H9 (cell line): ENCODE measurements at regions not wholly inside any gene's neighbourhood (a gene's known extent, or its start where the extent isn't known, plus 50 kb on each side); places are given as distances from the start of the nearest gene placed in this dataset.

Source experiments
- DNase-seq: peaks from one replicate; pipeline ENCODE4 v3.0.0-alpha.2; 2017
- H2AFZ ChIP-seq: one replicate; pipeline ENCODE4 v1.6.1; 2013; ENCODE audit warnings: mild to moderate bottlenecking, low read length, control low read depth, moderate library complexity
- H2AK5ac ChIP-seq: 2 replicates; pipeline ENCODE4 v1.6.1; 2013; ENCODE audit warnings: low read length, control low read depth, mixed read lengths; ENCODE audit not compliant: insufficient read length
- H2BK120ac ChIP-seq: one replicate; pipeline ENCODE4 v1.6.1; 2013; ENCODE audit warnings: low read depth, mild to moderate bottlenecking, low read length, control low read depth, inconsistent platforms; ENCODE audit not compliant: poor library complexity, severe bottlenecking
- H2BK12ac ChIP-seq: 2 replicates; pipeline ENCODE4 v1.6.1; 2013; ENCODE audit warnings: low read length, control low read depth, mixed read lengths, low read depth; ENCODE audit not compliant: insufficient read length
- H2BK15ac ChIP-seq: 2 replicates; pipeline ENCODE4 v1.6.1; 2013; ENCODE audit warnings: low read depth, low read length, control low read depth
- H2BK20ac ChIP-seq: one replicate; pipeline ENCODE4 v1.6.1; 2013; ENCODE audit warnings: low read depth, mild to moderate bottlenecking, low read length, control low read depth, inconsistent platforms; ENCODE audit not compliant: poor library complexity, severe bottlenecking
- H2BK5ac ChIP-seq: 2 replicates; pipeline ENCODE4 v1.6.1; 2013; ENCODE audit warnings: low read length, control low read depth, mixed read lengths; ENCODE audit not compliant: insufficient read length
- H3K14ac ChIP-seq: 2 replicates; pipeline ENCODE4 v1.6.1; 2013; ENCODE audit warnings: low read length, control low read depth; ENCODE audit not compliant: insufficient read depth
- H3K18ac ChIP-seq: 2 replicates; pipeline ENCODE4 v1.6.1; 2013; ENCODE audit warnings: low read depth, mild to moderate bottlenecking, mixed read lengths, low read length, control low read depth; ENCODE audit not compliant: insufficient read length
- H3K23ac ChIP-seq: 2 replicates; pipeline ENCODE4 v1.6.1; 2013; ENCODE audit warnings: low read length, control low read depth, mixed read lengths, low read depth; ENCODE audit not compliant: insufficient read length
- H3K23me2 ChIP-seq: 2 replicates; pipeline ENCODE4 v1.6.1; 2013; ENCODE audit warnings: low read depth, mild to moderate bottlenecking, mixed read lengths, low read length, control low read depth; ENCODE audit not compliant: insufficient read length, poor library complexity, severe bottlenecking
- H3K27ac ChIP-seq: 2 replicates; pipeline ENCODE4 v1.5.1; 2013; ENCODE audit warnings: low read length, control low read depth, mixed read lengths, low read depth; ENCODE audit not compliant: insufficient read length
- H3K27me3 ChIP-seq: 2 replicates; pipeline ENCODE4 v1.6.1; 2013; ENCODE audit warnings: low read length, control low read depth, inconsistent platforms; ENCODE audit not compliant: insufficient read depth
- H3K4ac ChIP-seq: 2 replicates; pipeline ENCODE4 v1.6.1; 2013; ENCODE audit warnings: low read depth, mild to moderate bottlenecking, control low read depth, inconsistent platforms, low read length, moderate library complexity
- H3K4me1 ChIP-seq: 2 replicates; pipeline ENCODE4 v1.6.1; 2013; ENCODE audit warnings: low read length, control low read depth, inconsistent platforms; ENCODE audit not compliant: insufficient read depth
- H3K4me2 ChIP-seq: 2 replicates; pipeline ENCODE4 v1.6.1; 2013; ENCODE audit warnings: low read length, control low read depth, mixed read lengths; ENCODE audit not compliant: insufficient read length, insufficient read depth
- H3K56ac ChIP-seq: 2 replicates; pipeline ENCODE4 v1.6.1; 2013; ENCODE audit warnings: low read depth, mild to moderate bottlenecking, mixed read lengths, low read length, control low read depth; ENCODE audit not compliant: insufficient read length
- H3K79me1 ChIP-seq: 2 replicates; pipeline ENCODE4 v1.6.1; 2013; ENCODE audit warnings: low read depth, mild to moderate bottlenecking, moderate library complexity, low read length, control low read depth, inconsistent platforms; ENCODE audit not compliant: insufficient read depth, poor library complexity, severe bottlenecking
- H3K79me2 ChIP-seq: 2 replicates; pipeline ENCODE4 v1.6.1; 2013; ENCODE audit warnings: low read length, control low read depth, inconsistent platforms; ENCODE audit not compliant: insufficient read depth
- H3K9ac ChIP-seq: 2 replicates; pipeline ENCODE4 v1.6.1; 2013; ENCODE audit warnings: low read length, control low read depth, mixed read lengths; ENCODE audit not compliant: insufficient read length; ENCODE audit errors: extremely low read depth
- H3K9me3 ChIP-seq: one replicate; pipeline ENCODE4 v1.6.1; 2013; ENCODE audit warnings: low read depth, low read length, inconsistent platforms; ENCODE audit not compliant: control insufficient read depth
- H3T11ph ChIP-seq: one replicate; pipeline ENCODE4 v1.6.1; 2013; ENCODE audit warnings: mild to moderate bottlenecking, low read length, control low read depth, inconsistent platforms
- H4K20me1 ChIP-seq: one replicate; pipeline ENCODE4 v1.6.1; 2013; ENCODE audit not compliant: control insufficient read depth, insufficient read length, insufficient read depth
- H4K5ac ChIP-seq: 2 replicates; pipeline ENCODE4 v1.6.1; 2013; ENCODE audit warnings: low read depth, mild to moderate bottlenecking, mixed read lengths, low read length, control low read depth; ENCODE audit not compliant: insufficient read length
- H4K8ac ChIP-seq: replicated peaks from 2 replicates; pipeline ENCODE4 v1.6.1; 2013; ENCODE audit warnings: low read length, control low read depth, mixed read lengths, low read depth; ENCODE audit not compliant: insufficient read length
- H4K91ac ChIP-seq: 2 replicates; pipeline ENCODE4 v1.6.1; 2013; ENCODE audit warnings: low read depth, mild to moderate bottlenecking, moderate library complexity, mixed read lengths, low read length, control low read depth; ENCODE audit not compliant: insufficient read length
- H3K27ac Mint-ChIP-seq, 3 experiments: 2 replicates in 2 of 3; 3 replicates in 1 of 3; pipeline ENCODE4 v1.8.0; 2020 to 2021; ENCODE audit warnings: mixed read lengths in 3 of 3, mild to moderate bottlenecking in 1 of 3, moderate library complexity in 1 of 3
- H3K27me3 Mint-ChIP-seq: 2 replicates; pipeline ENCODE4 v1.8.0; 2021; ENCODE audit warnings: low read depth, mild to moderate bottlenecking, moderate library complexity, mixed read lengths
- H3K36me3 Mint-ChIP-seq, 3 experiments: 2 replicates in 2 of 3; 3 replicates in 1 of 3; pipeline ENCODE4 v1.8.0; 2020 to 2021; ENCODE audit warnings: low read depth in 3 of 3, mixed read lengths in 3 of 3; ENCODE audit not compliant: insufficient read depth in 1 of 3
- H3K4me1 Mint-ChIP-seq, 2 experiments: 2 replicates each; pipeline ENCODE4 v1.8.0; 2020; ENCODE audit warnings: mixed read lengths in 2 of 2
- H3K4me3 Mint-ChIP-seq, 2 experiments: 2 replicates in 1 of 2; 3 replicates in 1 of 2; pipeline ENCODE4 v1.8.0; 2020 to 2021; ENCODE audit warnings: mild to moderate bottlenecking in 2 of 2, mixed read lengths in 2 of 2, moderate library complexity in 1 of 2
- H3K9me3 Mint-ChIP-seq, 2 experiments: 2 replicates in 1 of 2; 3 replicates in 1 of 2; pipeline ENCODE4 v1.8.0; 2020; ENCODE audit warnings: mild to moderate bottlenecking in 2 of 2, mixed read lengths in 2 of 2, moderate library complexity in 1 of 2
- CTCF ChIP-seq: fragments of 200-600 bp; sonication (generic); conservative IDR thresholded peaks from 3 replicates; pipeline ENCODE4 v1.8.0; 2021; ENCODE audit warnings: antibody characterized with exemption, mild to moderate bottlenecking
- WGBS: extraction: QIAGEN DNeasy Blood & Tissue Kit; methylation state at CpG from one replicate; pipeline ENCODE4 v1.1.7; 2013; ENCODE audit warnings: missing lambda C conversion rate, low lambda C conversion rate, mixed read lengths; ENCODE audit not compliant: insufficient read length; ENCODE audit errors: extremely low coverage; 5-methylcytosine and 5-hydroxymethylcytosine counted together

DNA sequence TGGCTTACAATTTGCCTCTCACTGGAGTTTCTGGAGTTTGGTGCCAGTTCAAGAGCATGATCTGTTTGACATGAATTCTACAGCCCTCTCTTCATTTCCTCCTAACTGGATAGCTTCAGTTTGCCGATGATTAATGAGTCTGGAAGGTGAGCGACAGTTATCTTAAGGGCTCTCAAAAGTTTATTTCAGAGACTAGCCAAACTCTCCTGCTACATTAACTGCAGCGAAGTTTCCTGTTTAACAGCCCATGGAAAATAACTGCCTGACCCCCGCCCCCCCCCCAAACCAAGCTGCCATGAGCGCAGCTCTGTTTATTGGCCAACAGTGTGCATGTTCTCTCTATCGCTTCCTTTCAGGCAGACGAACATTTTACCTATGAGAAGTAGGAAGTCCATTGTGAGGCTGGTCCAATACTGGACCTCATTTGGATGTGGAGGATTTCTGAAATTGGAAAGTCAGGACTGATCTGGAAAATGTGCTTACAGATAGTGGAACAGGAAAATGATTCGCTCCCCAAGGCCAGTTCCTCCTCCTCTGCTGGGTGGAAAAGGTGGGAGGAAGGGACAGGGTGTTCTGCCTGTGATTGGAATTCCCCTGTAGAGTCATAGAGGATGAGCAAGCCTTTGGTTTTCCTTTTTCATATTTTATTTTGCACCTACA is 522.2 kb upstream of the JAG1 start:
- no CpG with 5 or more reads among the region's 8 CpGs for WGBS
- H3K27me3 ChIP-seq = no peaks in the 10 kb centered on the region
- H3K4me1 ChIP-seq = no peaks in the 10 kb centered on the region
- Mint-ChIP-seq H3K36me3 (no peaks in the 10 kb centered on the region), H3K27ac (no peak overlapping the region), H3K4me1 (peaks cover 0 to 3% of the 10 kb centered on the region in 2 experiments; a peak in 2 of 4 replicates), H3K4me3 (no peak overlapping the region), H3K27me3 (no peaks in the 10 kb centered on the region), H3K9me3 (no peaks in the 10 kb centered on the region)
- no peak overlapping the region for H3K4ac ChIP-seq
- H2AK5ac ChIP-seq = no peak overlapping the region
- H4K8ac ChIP-seq = no peak overlapping the region
- H4K91ac ChIP-seq = no peak overlapping the region
- H3K79me1 ChIP-seq = no peaks in the 10 kb centered on the region
- H3K9ac ChIP-seq = no peak overlapping the region
- no peak overlapping the region for H3K23ac ChIP-seq
- H2BK120ac ChIP-seq = no peak overlapping the region
- no peaks in the 10 kb centered on the region for H3K23me2 ChIP-seq
- H4K5ac ChIP-seq = no peak overlapping the region
- no peaks in the 10 kb centered on the region for H3K79me2 ChIP-seq
- H3K9me3 ChIP-seq = no peaks in the 10 kb centered on the region
- H3K56ac ChIP-seq = no peak overlapping the region
- no peaks in the 10 kb centered on the region for H4K20me1 ChIP-seq
- no peak overlapping the region for H2BK15ac ChIP-seq
- no peak for DNase-seq
- TF ChIP-seq CTCF = no peak
- H2BK20ac ChIP-seq = no peak overlapping the region
- no peak overlapping the region for H2BK12ac ChIP-seq
- H3K4me2 ChIP-seq = no peak overlapping the region
- no peak overlapping the region for H3K14ac ChIP-seq
- no peak overlapping the region for H3K18ac ChIP-seq
- no peak overlapping the region for H2BK5ac ChIP-seq
- H3T11ph ChIP-seq = no peak overlapping the region
- H3K27ac ChIP-seq = no peak overlapping the region
- H2AFZ ChIP-seq = no peak overlapping the region
